Skeletal muscle satellite cell (primary cell): ENCODE measurements at regions not wholly inside any gene's neighbourhood (a gene's known extent, or its start where the extent isn't known, plus 50 kb on each side); places are given as distances from the start of the nearest gene placed in this dataset.

ENCODE experiments used
- H3K27me3 ChIP-seq: 2 replicates; pipeline ENCODE4 v1.7.0; 2013; ENCODE audit warnings: low read length; ENCODE audit not compliant: control insufficient read depth, insufficient read depth
- H3K36me3 ChIP-seq: 2 replicates; pipeline ENCODE4 v1.7.0; 2013; ENCODE audit warnings: mild to moderate bottlenecking, control low read depth, low read length; ENCODE audit not compliant: insufficient read depth
- H3K4me1 ChIP-seq: 2 replicates; pipeline ENCODE4 v1.7.0; 2013; ENCODE audit warnings: low read length; ENCODE audit not compliant: control insufficient read depth, insufficient read depth
- H3K4me2 ChIP-seq: 2 replicates; pipeline ENCODE4 v1.7.0; 2013; ENCODE audit warnings: mild to moderate bottlenecking, low read length
- H3K4me3 ChIP-seq: 2 replicates; pipeline ENCODE4 v1.7.0; 2013; ENCODE audit warnings: low read length
- H3K9ac ChIP-seq: 2 replicates; pipeline ENCODE4 v1.7.0; 2013; ENCODE audit warnings: mild to moderate bottlenecking, low read depth, low read length, moderate library complexity
- H3K9me3 ChIP-seq: replicated peaks from 2 replicates; pipeline ENCODE4 v1.7.0; 2013; ENCODE audit warnings: mild to moderate bottlenecking, control low read depth, low read length

GRCh38 chr7:142597547-142597946 is 151.7 kb upstream of the PRSS1 start:
- Histone ChIP-seq H3K9ac (no peak overlapping the region), H3K4me3 (no peak overlapping the region), H3K36me3 (no peaks in the 10 kb centered on the region), H3K4me1 (peaks cover 8% of the 10 kb centered on the region), H3K27me3 (no peaks in the 10 kb centered on the region), H3K4me2 (no peak overlapping the region), H3K9me3 (no peaks in the 10 kb centered on the region)

- Histone ChIP-seq H3K4me3 (no peak overlapping the region), H3K36me3 (no peaks in the 10 kb centered on the region), H3K4me1 (no peaks in the 10 kb centered on the region), H3K9me3 (no peaks in the 10 kb centered on the region), H3K9ac (no peak overlapping the region), H3K27me3 (no peaks in the 10 kb centered on the region), H3K4me2 (no peak overlapping the region)
These were observed 153.3 kb upstream of the PRSS1 start for GRCh38 chr7:142595816-142596516.

- Histone ChIP-seq H3K36me3 (no peaks in the 10 kb centered on the region), H3K27me3 (no peaks in the 10 kb centered on the region), H3K9ac (no peak overlapping the region), H3K4me3 (no peak overlapping the region), H3K4me1 (no peaks in the 10 kb centered on the region), H3K4me2 (no peak overlapping the region), H3K9me3 (no peaks in the 10 kb centered on the region)
These were observed 155.2 kb upstream of the PRSS1 start for GRCh38 chr7:142594078-142594477.

- Histone ChIP-seq H3K4me1 (peaks cover under 1% of the 10 kb centered on the region), H3K9me3 (no peaks in the 10 kb centered on the region), H3K4me3 (no peak overlapping the region), H3K36me3 (no peaks in the 10 kb centered on the region), H3K4me2 (no peak overlapping the region), H3K9ac (no peak overlapping the region), H3K27me3 (no peaks in the 10 kb centered on the region)
These were observed 156.2 kb upstream of the PRSS1 start for GRCh38 chr7:142593106-142593505.

- Histone ChIP-seq H3K9ac (no peak overlapping the region), H3K27me3 (no peaks in the 10 kb centered on the region), H3K4me2 (no peak overlapping the region)
These were observed 156.6 kb upstream of the PRSS1 start for GRCh38 chr7:142592664-142593063.

GRCh38 chr7:142592231-142592630 is 157.0 kb upstream of the PRSS1 start:
- Histone ChIP-seq H3K36me3 (no peaks in the 10 kb centered on the region), H3K4me1 (peaks cover 6% of the 10 kb centered on the region), H3K9ac (no peak overlapping the region), H3K4me2 (no peak overlapping the region), H3K9me3 (no peaks in the 10 kb centered on the region), H3K27me3 (no peaks in the 10 kb centered on the region), H3K4me3 (no peak overlapping the region)

More at GRCh38 chr7:142592664-142593063, 156.6 kb upstream of the PRSS1 start:
- Histone ChIP-seq H3K4me1 (peaks cover 5% of the 10 kb centered on the region), H3K4me3 (no peak overlapping the region), H3K9me3 (no peaks in the 10 kb centered on the region), H3K36me3 (no peaks in the 10 kb centered on the region)

- Histone ChIP-seq H3K4me1 (peaks cover 6% of the 10 kb centered on the region), H3K4me2 (no peak overlapping the region), H3K36me3 (no peaks in the 10 kb centered on the region), H3K27me3 (no peaks in the 10 kb centered on the region), H3K9me3 (no peaks in the 10 kb centered on the region), H3K9ac (no peak overlapping the region), H3K4me3 (no peak overlapping the region)
These were observed 158.3 kb upstream of the PRSS1 start for GRCh38 chr7:142590830-142591457.

GRCh38 chr7:142590077-142590476 is 159.2 kb upstream of the PRSS1 start:
- Histone ChIP-seq H3K4me2 (no peak overlapping the region), H3K36me3 (no peaks in the 10 kb centered on the region), H3K4me3 (no peak overlapping the region), H3K9me3 (no peaks in the 10 kb centered on the region), H3K9ac (no peak overlapping the region), H3K27me3 (no peaks in the 10 kb centered on the region), H3K4me1 (peaks cover 9% of the 10 kb centered on the region)

GRCh38 chr7:142587578-142588191 is 161.6 kb upstream of the PRSS1 start:
- H3K4me2 ChIP-seq: no peak overlapping the region
- no peak overlapping the region for H3K9ac ChIP-seq
- no peaks in the 10 kb centered on the region for H3K36me3 ChIP-seq
- no peaks in the 10 kb centered on the region for H3K9me3 ChIP-seq
- no peaks in the 10 kb centered on the region for H3K27me3 ChIP-seq
- H3K4me1 ChIP-seq: peaks cover 31% of the 10 kb centered on the region
- H3K4me3 ChIP-seq: no peak overlapping the region

- Histone ChIP-seq H3K9ac (no peak overlapping the region), H3K4me2 (no peak overlapping the region), H3K9me3 (no peaks in the 10 kb centered on the region), H3K36me3 (no peaks in the 10 kb centered on the region), H3K4me3 (no peak overlapping the region), H3K4me1 (peaks cover 34% of the 10 kb centered on the region), H3K27me3 (no peaks in the 10 kb centered on the region)
These were observed 162.7 kb upstream of the PRSS1 start for GRCh38 chr7:142586611-142587010.

GRCh38 chr7:142585425-142585824 is 163.8 kb upstream of the PRSS1 start:
- Histone ChIP-seq H3K4me1 (peaks cover 40% of the 10 kb centered on the region), H3K27me3 (no peaks in the 10 kb centered on the region), H3K4me2 (no peak overlapping the region), H3K36me3 (no peaks in the 10 kb centered on the region), H3K4me3 (no peak overlapping the region), H3K9me3 (no peaks in the 10 kb centered on the region), H3K9ac (no peak overlapping the region)
